A549 (cell line): ENCODE measurements at regions not wholly inside any gene's neighbourhood (a gene's known extent, or its start where the extent isn't known, plus 50 kb on each side); places are given as distances from the start of the nearest gene placed in this dataset.

ENCODE experiments used
- ATAC-seq, 2 experiments: fragments of 200-7000 bp in 1 of 2; fragments of >200 bp in 1 of 2; cut with Nextera tagmentation in 1 of 2; cut with Tn5 transposase in 1 of 2; 3 replicates each; pipeline versions ENCODE4 v1.8.0 to v1.9.1; 2018 to 2020; ENCODE audit warnings: mild to moderate bottlenecking in 1 of 2, moderate library complexity in 1 of 2
- CTCF ChIA-PET: fragments of 300-600 bp; sonication (Branson Sonifier 250); formaldehyde crosslinking; extraction: SDS; loops from one replicate; lab custom pipeline; 2021; ENCODE audit warnings: antibody characterized with exemption, inconsistent platforms; lab: Yijun Ruan, JAX
- POLR2A ChIA-PET: fragments of 350-600 bp; formaldehyde crosslinking; extraction: SDS; loops from one replicate; lab custom pipeline; 2021; ENCODE audit warnings: antibody characterized with exemption, inconsistent platforms; lab: Yijun Ruan, JAX
- DNase-seq, 2 experiments: peaks; one replicate each; pipeline versions ENCODE4 v3.0.0 to v3.0.0-alpha.2; 2011 to 2016; ENCODE audit warnings: low read depth in 1 of 2, low spot score in 1 of 2
- FAIRE-seq: peaks from 2 replicates; lab custom pipeline; 2011; peaks lifted over from hg19 to GRCh38; lab: Jason Lieb, UNC
- H3K27ac ChIP-seq, 2 experiments: fragments of >200 bp; sonication (Bioruptor Twin); formaldehyde crosslinking; 3 replicates each; pipeline ENCODE4 v1.5.1; 2016 to 2017
- H3K4me1 ChIP-seq: fragments of >200 bp; sonication (Bioruptor Twin); formaldehyde crosslinking; 3 replicates; pipeline ENCODE4 v1.6.1; 2016
- H3K4me2 ChIP-seq: fragments of >200 bp; sonication (Bioruptor Twin); formaldehyde crosslinking; 3 replicates; pipeline ENCODE4 v1.6.1; 2016
- H3K4me3 ChIP-seq: fragments of >200 bp; sonication (Bioruptor Twin); formaldehyde crosslinking; 3 replicates; pipeline ENCODE4 v1.5.1; 2016
- H3K9me3 ChIP-seq: fragments of >200 bp; sonication (Bioruptor Twin); formaldehyde crosslinking; 3 replicates; pipeline ENCODE4 v1.6.1; 2016
- BHLHE40 ChIP-seq: IDR thresholded peaks from 2 replicates; pipeline ENCODE4 v1.6.1; 2012; ENCODE audit warnings: low read depth, low read length, inconsistent platforms
- CEBPB ChIP-seq, 2 experiments: fragments of >200 bp in 1 of 2; sonication (Bioruptor Twin) in 1 of 2; formaldehyde crosslinking in 1 of 2; IDR thresholded peaks; 2 replicates each; pipeline ENCODE4 v1.6.1; 2012 to 2016
- CHD4 ChIP-seq: fragments of 200-600 bp; sonication (generic); IDR thresholded peaks from 2 replicates; pipeline ENCODE4 v1.6.1; 2016; ENCODE audit warnings: antibody characterized with exemption, mild to moderate bottlenecking, borderline replicate concordance
- EHMT2 ChIP-seq: fragments of 200-600 bp; sonication (generic); IDR thresholded peaks from 2 replicates; pipeline ENCODE4 v1.6.1; 2016; ENCODE audit warnings: antibody characterized with exemption, low read depth, mild to moderate bottlenecking, moderate library complexity
- ELK1 ChIP-seq: fragments of 150-350 bp; IDR thresholded peaks from 2 replicates; pipeline ENCODE4 v1.6.1; 2014; ENCODE audit warnings: low read depth, mild to moderate bottlenecking, low read length
- FOSB ChIP-seq: fragments of 250-450 bp; sonication (Bioruptor Pico); IDR thresholded peaks from 2 replicates; pipeline ENCODE4 v1.5.0; 2020; ENCODE audit warnings: mild to moderate bottlenecking, moderate library complexity
- FOXS1 ChIP-seq: fragments of 250-450 bp; sonication (Bioruptor Pico); IDR thresholded peaks from 2 replicates; pipeline ENCODE4 v1.5.0; 2020; ENCODE audit warnings: mild to moderate bottlenecking, moderate library complexity
- GATA3 ChIP-seq: IDR thresholded peaks from 2 replicates; pipeline ENCODE4 v1.6.1; 2012; ENCODE audit warnings: borderline replicate concordance
- HEYL ChIP-seq: fragments of 250-450 bp; sonication (Bioruptor Pico); IDR thresholded peaks from 2 replicates; pipeline ENCODE4 v1.8.0; 2021; ENCODE audit warnings: mild to moderate bottlenecking, moderate library complexity
- HOXB13 ChIP-seq: fragments of 250-450 bp; sonication (Bioruptor Pico); IDR thresholded peaks from 2 replicates; pipeline ENCODE4 v1.5.0; 2020; ENCODE audit warnings: low read depth, mild to moderate bottlenecking, moderate library complexity
- HOXB5 ChIP-seq: fragments of 250-450 bp; sonication (Bioruptor Pico); IDR thresholded peaks from 2 replicates; pipeline ENCODE4 v1.5.0; 2020; ENCODE audit warnings: mild to moderate bottlenecking, moderate library complexity
- JUNB ChIP-seq: fragments of >200 bp; sonication (Bioruptor Twin); formaldehyde crosslinking; IDR thresholded peaks from 2 replicates; pipeline ENCODE4 v1.6.1; 2016
- KDM1A ChIP-seq: fragments of 200-600 bp; sonication (generic); IDR thresholded peaks from 2 replicates; pipeline ENCODE4 v1.6.1; 2016; ENCODE audit warnings: low read depth, mild to moderate bottlenecking
- KDM5A ChIP-seq: fragments of 200-600 bp; sonication (generic); IDR thresholded peaks from 2 replicates; pipeline ENCODE4 v1.6.1; 2016; ENCODE audit warnings: antibody characterized with exemption, mild to moderate bottlenecking
- MAFK ChIP-seq: fragments of 450-650 bp; IDR thresholded peaks from 2 replicates; pipeline ENCODE4 v1.6.1; 2014; ENCODE audit not compliant: partially characterized antibody
- MAZ ChIP-seq: fragments of 150-350 bp; IDR thresholded peaks from 2 replicates; pipeline ENCODE4 v1.6.1; 2014; ENCODE audit warnings: antibody characterized with exemption, low read depth, low read length, borderline replicate concordance
- NR3C1 ChIP-seq: fragments of >200 bp; sonication (Bioruptor Twin); formaldehyde crosslinking; IDR thresholded peaks from 3 replicates; pipeline ENCODE4 v1.6.1; 2017
- POLR2AphosphoS2 ChIP-seq: conservative IDR thresholded peaks from 2 replicates; pipeline ENCODE4 v1.6.1; 2012; ENCODE audit warnings: low read length, improper control_type of control experiment, inconsistent platforms
- RARB ChIP-seq: fragments of 250-450 bp; sonication (Bioruptor Pico); IDR thresholded peaks from 2 replicates; pipeline ENCODE4 v1.8.0; 2021; ENCODE audit warnings: mild to moderate bottlenecking, moderate library complexity
- RNF2 ChIP-seq: fragments of 200-600 bp; sonication (generic); IDR thresholded peaks from 2 replicates; pipeline ENCODE4 v1.6.1; 2016; ENCODE audit warnings: low read depth, mild to moderate bottlenecking, antibody characterized with exemption, moderate library complexity, borderline replicate concordance
- SMC3 ChIP-seq: fragments of >200 bp; sonication (Bioruptor Twin); formaldehyde crosslinking; IDR thresholded peaks from 3 replicates; pipeline ENCODE4 v1.6.1; 2018; ENCODE audit warnings: inconsistent platforms
- SREBF2 ChIP-seq: fragments of 450-650 bp; IDR thresholded peaks from 2 replicates; pipeline ENCODE4 v1.6.1; 2014; ENCODE audit warnings: mild to moderate bottlenecking, moderate library complexity
- TP53 ChIP-seq: fragments of 250-450 bp; sonication (Bioruptor Pico); IDR thresholded peaks from 2 replicates; pipeline ENCODE4 v1.5.0; 2021; ENCODE audit warnings: mild to moderate bottlenecking, moderate library complexity
- ZC3H11A ChIP-seq: fragments of 450-650 bp; IDR thresholded peaks from 2 replicates; pipeline ENCODE4 v1.6.1; 2014; ENCODE audit warnings: antibody characterized with exemption, mild to moderate bottlenecking
- ZFP36 ChIP-seq: fragments of 450-650 bp; IDR thresholded peaks from 2 replicates; pipeline ENCODE4 v1.6.1; 2014; ENCODE audit warnings: borderline replicate concordance; ENCODE audit not compliant: partially characterized antibody
- ZSCAN20 ChIP-seq: fragments of 250-450 bp; sonication (Bioruptor Pico); IDR thresholded peaks from 2 replicates; pipeline ENCODE4 v1.8.0; 2022; ENCODE audit warnings: mild to moderate bottlenecking, moderate library complexity
- WGBS: methylation state at CpG from one replicate; pipeline ENCODE4 v1.1.6; 2017; ENCODE audit errors: missing lambda C conversion rate; 5-methylcytosine and 5-hydroxymethylcytosine counted together
- TF ChIP-seq, protein P1 (sequence below): fragments of >200 bp; sonication (Bioruptor Twin); formaldehyde crosslinking; IDR thresholded peaks from 3 replicates; pipeline ENCODE4 v1.5.1; 2016

GRCh38 chr20:40774252-40774651 lies 85.2 kb upstream of the MAFB start:
- Histone ChIP-seq H3K27ac (no peak overlapping the region), H3K4me1 (no peaks in the 10 kb centered on the region), H3K4me3 (no peak overlapping the region), H3K9me3 (no peaks in the 10 kb centered on the region), H3K4me2 (no peak overlapping the region)
- POLR2A ChIA-PET, result no interaction called here
- FAIRE-seq (no peak), DNase-seq (no peak), ATAC-seq (no peak)
- WGBS, result 11% methylated on average over 4 of the region's 4 CpGs
- TF ChIP-seq ZSCAN20 (CRISPR knock-in tag) (no peak), CHD4 (no peak), CEBPB (IDR thresholded peaks at IDR 0.05) (no peak), HOXB5 (CRISPR knock-in tag) (no peak), FOXS1 (CRISPR knock-in tag) (no peak), BHLHE40 (no peak), MAFK (no peak), HEYL (CRISPR knock-in tag) (no peak), TP53 (no peak), KDM1A (no peak), POLR2AphosphoS2 (no peak), ZFP36 (no peak), RARB (CRISPR knock-in tag) (no peak)
- CTCF ChIA-PET, result interaction anchor here (0.7 to 1.7 kb wide), 3 partner anchors 11 to 21 kb away, joined by 3 to 6 read pairs (median 4); no protein-coding TSS in a partner anchor

DNA sequence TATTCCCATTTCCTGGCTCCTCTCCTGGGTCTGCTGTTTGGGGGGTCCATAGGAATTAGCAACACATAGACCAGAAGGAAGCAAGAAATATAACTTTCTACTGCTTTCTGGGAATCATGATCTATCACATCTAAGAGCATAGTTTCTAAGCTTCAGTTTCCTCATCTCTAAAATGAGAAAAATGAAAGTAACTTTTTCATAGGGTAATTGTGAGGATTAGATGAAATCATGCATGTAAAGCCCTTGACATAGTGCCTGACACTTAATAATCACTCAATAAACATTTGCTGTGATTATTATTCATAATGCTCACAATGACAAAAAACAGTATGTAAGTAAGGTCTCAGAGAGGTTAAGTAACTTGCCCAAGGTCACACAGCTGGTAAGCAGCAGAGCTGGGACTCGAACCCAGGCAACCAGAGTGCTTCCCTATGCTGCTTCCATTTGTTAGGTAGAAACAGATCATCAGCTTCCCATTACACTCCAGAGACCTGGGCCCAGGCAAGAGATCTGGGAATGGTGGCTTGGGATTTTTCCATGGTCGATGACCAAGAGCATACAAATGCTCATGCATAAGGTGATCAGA lies 86.6 kb upstream of the MAFB start:
- no peaks in the 10 kb centered on the region for H3K4me1 ChIP-seq
- no peak for FAIRE-seq
- POLR2A ChIA-PET, result no interaction called here

GRCh38 chr20:40776466-40777457 lies 87.7 kb upstream of the MAFB start:
- no peak for FAIRE-seq
- H3K4me2 ChIP-seq, result no peak overlapping the region
- ChIA-PET CTCF (no interaction called here), POLR2A (no interaction called here)
- no peak overlapping the region for H3K4me3 ChIP-seq
- no peaks in the 10 kb centered on the region for H3K4me1 ChIP-seq
- no peak for TF ChIP-seq JUNB
- TF ChIP-seq SREBF2, result no peak
- TF ChIP-seq HOXB13 (CRISPR knock-in tag), result no peak
- TF ChIP-seq EHMT2, result no peak
- no peak for TF ChIP-seq KDM5A
- TF ChIP-seq GATA3, result no peak
- TF ChIP-seq ELK1, result no peak
- no peak for TF ChIP-seq MAZ
- TF ChIP-seq CHD4, result no peak
- TF ChIP-seq, protein P1, sequence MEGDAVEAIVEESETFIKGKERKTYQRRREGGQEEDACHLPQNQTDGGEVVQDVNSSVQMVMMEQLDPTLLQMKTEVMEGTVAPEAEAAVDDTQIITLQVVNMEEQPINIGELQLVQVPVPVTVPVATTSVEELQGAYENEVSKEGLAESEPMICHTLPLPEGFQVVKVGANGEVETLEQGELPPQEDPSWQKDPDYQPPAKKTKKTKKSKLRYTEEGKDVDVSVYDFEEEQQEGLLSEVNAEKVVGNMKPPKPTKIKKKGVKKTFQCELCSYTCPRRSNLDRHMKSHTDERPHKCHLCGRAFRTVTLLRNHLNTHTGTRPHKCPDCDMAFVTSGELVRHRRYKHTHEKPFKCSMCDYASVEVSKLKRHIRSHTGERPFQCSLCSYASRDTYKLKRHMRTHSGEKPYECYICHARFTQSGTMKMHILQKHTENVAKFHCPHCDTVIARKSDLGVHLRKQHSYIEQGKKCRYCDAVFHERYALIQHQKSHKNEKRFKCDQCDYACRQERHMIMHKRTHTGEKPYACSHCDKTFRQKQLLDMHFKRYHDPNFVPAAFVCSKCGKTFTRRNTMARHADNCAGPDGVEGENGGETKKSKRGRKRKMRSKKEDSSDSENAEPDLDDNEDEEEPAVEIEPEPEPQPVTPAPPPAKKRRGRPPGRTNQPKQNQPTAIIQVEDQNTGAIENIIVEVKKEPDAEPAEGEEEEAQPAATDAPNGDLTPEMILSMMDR, result no peak
- no peak for TF ChIP-seq BHLHE40
- no peak for TF ChIP-seq FOSB
- no peak for TF ChIP-seq HEYL (CRISPR knock-in tag)
- TF ChIP-seq ZC3H11A, result no peak
- no peak for TF ChIP-seq NR3C1
- no peak overlapping the region for H3K27ac ChIP-seq
- no peak for DNase-seq
- 34% methylated on average over 13 of the region's 13 CpGs for WGBS
- no peak for ATAC-seq
- H3K9me3 ChIP-seq, result no peaks in the 10 kb centered on the region

More for the DNA sequence above, 86.6 kb upstream of the MAFB start:
- ATAC-seq, result no peak
- Histone ChIP-seq H3K27ac (no peak overlapping the region), H3K4me3 (no peak overlapping the region), H3K9me3 (no peaks in the 10 kb centered on the region), H3K4me2 (no peak overlapping the region)
- CTCF ChIA-PET, result no interaction called here
- 7% methylated on average over 2 of the region's 2 CpGs for WGBS
- DNase-seq, result no peak
- TF ChIP-seq POLR2AphosphoS2 (no peak), SMC3 (no peak), CHD4 (no peak), RNF2 (no peak)
